ENCODE measurements at regions not wholly inside any gene's neighbourhood (a gene's known extent, or its start where the extent isn't known, plus 50 kb on each side); places are given as distances from the start of the nearest gene placed in this dataset.

DNA sequence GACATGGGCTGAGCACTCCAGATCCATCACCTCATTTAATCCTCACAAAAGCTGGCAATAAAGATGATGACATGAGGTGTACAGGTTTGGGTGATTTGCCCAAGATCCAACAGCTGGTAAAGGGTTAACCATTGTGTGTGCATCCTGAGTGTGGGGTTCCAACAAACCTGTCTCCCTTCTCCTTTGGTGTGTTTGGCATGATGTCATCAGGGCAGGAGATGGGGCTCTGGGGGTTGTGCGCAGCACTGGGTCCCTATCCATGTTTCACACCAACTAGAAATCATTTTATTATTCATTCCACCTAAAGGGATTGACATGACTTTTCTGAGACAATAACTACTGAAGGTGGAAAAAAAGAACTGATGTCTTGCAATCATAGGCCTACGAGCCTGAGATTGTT, 452.5 kb downstream of the SIPA1L2 start:
- TF ChIP-seq, protein P1, sequence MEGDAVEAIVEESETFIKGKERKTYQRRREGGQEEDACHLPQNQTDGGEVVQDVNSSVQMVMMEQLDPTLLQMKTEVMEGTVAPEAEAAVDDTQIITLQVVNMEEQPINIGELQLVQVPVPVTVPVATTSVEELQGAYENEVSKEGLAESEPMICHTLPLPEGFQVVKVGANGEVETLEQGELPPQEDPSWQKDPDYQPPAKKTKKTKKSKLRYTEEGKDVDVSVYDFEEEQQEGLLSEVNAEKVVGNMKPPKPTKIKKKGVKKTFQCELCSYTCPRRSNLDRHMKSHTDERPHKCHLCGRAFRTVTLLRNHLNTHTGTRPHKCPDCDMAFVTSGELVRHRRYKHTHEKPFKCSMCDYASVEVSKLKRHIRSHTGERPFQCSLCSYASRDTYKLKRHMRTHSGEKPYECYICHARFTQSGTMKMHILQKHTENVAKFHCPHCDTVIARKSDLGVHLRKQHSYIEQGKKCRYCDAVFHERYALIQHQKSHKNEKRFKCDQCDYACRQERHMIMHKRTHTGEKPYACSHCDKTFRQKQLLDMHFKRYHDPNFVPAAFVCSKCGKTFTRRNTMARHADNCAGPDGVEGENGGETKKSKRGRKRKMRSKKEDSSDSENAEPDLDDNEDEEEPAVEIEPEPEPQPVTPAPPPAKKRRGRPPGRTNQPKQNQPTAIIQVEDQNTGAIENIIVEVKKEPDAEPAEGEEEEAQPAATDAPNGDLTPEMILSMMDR (IDR thresholded peaks at IDR 0.05): no peak
- no peak for TF ChIP-seq POLR2A (IDR thresholded peaks at IDR 0.05)
